GM23248 (cell line): ENCODE measurements at regions not wholly inside any gene's neighbourhood (a gene's known extent, or its start where the extent isn't known, plus 50 kb on each side); places are given as distances from the start of the nearest gene placed in this dataset.

ENCODE experiments used
- EZH2 ChIP-seq: fragments of 200-600 bp; sonication (generic); IDR thresholded peaks from 2 replicates; pipeline ENCODE4 v1.6.1; 2018; ENCODE audit warnings: antibody characterized with exemption, mild to moderate bottlenecking; ENCODE audit not compliant: insufficient read depth, poor library complexity, severe bottlenecking
- EZH2phosphoT487 ChIP-seq: fragments of 200-600 bp; sonication (generic); IDR thresholded peaks from 2 replicates; pipeline ENCODE4 v1.6.1; 2018; ENCODE audit warnings: antibody characterized with exemption, moderate library complexity, mild to moderate bottlenecking, low read depth; ENCODE audit not compliant: insufficient read depth

DNA sequence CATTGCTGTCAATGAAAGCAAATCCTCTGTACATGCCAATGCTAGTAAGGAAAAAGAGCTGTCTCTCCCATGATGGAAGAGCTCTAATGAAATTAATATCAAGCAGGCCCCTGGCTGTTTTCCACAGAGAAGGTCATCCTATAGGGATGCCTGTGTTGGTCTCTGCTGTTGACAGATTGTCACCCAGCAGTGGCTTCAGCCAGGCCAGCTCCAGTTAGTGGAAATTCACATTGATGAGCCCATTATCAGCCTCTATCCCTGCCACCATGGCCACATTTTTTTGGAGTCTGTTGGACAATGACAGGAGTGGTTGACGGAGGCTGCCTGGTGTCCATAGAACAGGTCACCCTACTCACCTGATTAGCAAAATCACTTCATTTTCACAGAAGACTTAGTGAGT is 104.3 kb downstream of the GGTLC2 start:
- no peak for TF ChIP-seq EZH2
- TF ChIP-seq EZH2phosphoT487, result no peak
